Skeletal muscle satellite cell (primary cell): ENCODE measurements at regions not wholly inside any gene's neighbourhood (a gene's known extent, or its start where the extent isn't known, plus 50 kb on each side); places are given as distances from the start of the nearest gene placed in this dataset.

Experiments
- H3K27me3 ChIP-seq: 2 replicates; pipeline ENCODE4 v1.7.0; 2013; ENCODE audit warnings: low read length; ENCODE audit not compliant: control insufficient read depth, insufficient read depth
- H3K36me3 ChIP-seq: 2 replicates; pipeline ENCODE4 v1.7.0; 2013; ENCODE audit warnings: mild to moderate bottlenecking, control low read depth, low read length; ENCODE audit not compliant: insufficient read depth
- H3K4me1 ChIP-seq: 2 replicates; pipeline ENCODE4 v1.7.0; 2013; ENCODE audit warnings: low read length; ENCODE audit not compliant: control insufficient read depth, insufficient read depth
- H3K4me2 ChIP-seq: 2 replicates; pipeline ENCODE4 v1.7.0; 2013; ENCODE audit warnings: mild to moderate bottlenecking, low read length
- H3K4me3 ChIP-seq: 2 replicates; pipeline ENCODE4 v1.7.0; 2013; ENCODE audit warnings: low read length
- H3K9ac ChIP-seq: 2 replicates; pipeline ENCODE4 v1.7.0; 2013; ENCODE audit warnings: mild to moderate bottlenecking, low read depth, low read length, moderate library complexity
- H3K9me3 ChIP-seq: replicated peaks from 2 replicates; pipeline ENCODE4 v1.7.0; 2013; ENCODE audit warnings: mild to moderate bottlenecking, control low read depth, low read length

DNA sequence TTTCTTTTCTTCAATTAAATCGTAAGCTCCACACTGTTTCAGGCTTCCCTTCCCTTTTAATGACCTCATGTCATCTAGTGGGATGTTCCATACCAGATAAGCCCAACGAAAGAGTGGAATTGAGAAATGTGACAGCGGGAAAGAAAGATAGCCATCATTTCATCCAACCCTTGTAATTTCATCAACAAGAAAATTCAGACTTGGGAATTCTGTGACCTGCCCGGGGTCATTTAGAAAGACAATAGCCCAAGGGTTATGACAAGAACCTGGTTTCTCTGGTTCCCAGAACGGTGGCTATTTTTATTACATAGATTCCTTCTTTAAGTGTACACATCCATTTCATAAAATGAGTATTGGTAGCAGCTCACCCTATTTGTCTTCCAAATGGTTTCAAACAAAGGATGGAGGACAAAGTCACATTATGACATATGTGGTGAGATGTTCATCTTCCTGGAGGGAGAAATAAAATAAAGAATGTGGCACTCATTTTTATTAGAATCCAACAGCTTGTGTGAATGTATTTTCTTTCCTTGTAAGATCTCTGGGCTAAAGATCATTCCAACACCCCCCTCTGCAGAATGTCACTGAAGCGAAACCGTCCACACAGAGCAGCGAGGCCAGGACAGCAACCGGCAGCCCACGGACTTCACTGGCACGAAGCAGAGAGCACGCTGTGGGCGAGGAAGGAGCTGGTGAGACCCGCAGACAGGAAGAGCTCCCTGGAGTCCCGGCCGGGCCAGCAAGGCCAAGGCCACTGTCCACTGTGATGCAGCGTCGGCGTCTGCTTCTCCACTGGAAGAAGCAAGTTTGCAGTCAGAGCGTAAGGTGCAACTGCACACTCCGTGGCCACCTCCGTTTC lies 199.9 kb downstream of the KLF6 start:
- Histone ChIP-seq H3K27me3 (no peaks in the 10 kb centered on the region), H3K4me2 (no peak overlapping the region), H3K4me3 (no peak overlapping the region), H3K9me3 (no peaks in the 10 kb centered on the region), H3K9ac (no peak overlapping the region), H3K36me3 (no peaks in the 10 kb centered on the region), H3K4me1 (no peaks in the 10 kb centered on the region)

GRCh38 chr10:3580565-3580964 lies 204.4 kb downstream of the KLF6 start:
- no peaks in the 10 kb centered on the region for H3K27me3 ChIP-seq
- no peak overlapping the region for H3K4me2 ChIP-seq
- no peaks in the 10 kb centered on the region for H3K36me3 ChIP-seq
- H3K4me3 ChIP-seq: no peak overlapping the region
- no peak overlapping the region for H3K9ac ChIP-seq
- H3K9me3 ChIP-seq: no peaks in the 10 kb centered on the region
- H3K4me1 ChIP-seq: peaks cover 4% of the 10 kb centered on the region

GRCh38 chr10:3579845-3580244 lies 205.2 kb downstream of the KLF6 start:
- Histone ChIP-seq H3K27me3 (no peaks in the 10 kb centered on the region), H3K36me3 (no peaks in the 10 kb centered on the region), H3K4me1 (peaks cover 4% of the 10 kb centered on the region), H3K4me3 (no peak overlapping the region), H3K9ac (no peak overlapping the region), H3K4me2 (no peak overlapping the region), H3K9me3 (no peaks in the 10 kb centered on the region)

DNA sequence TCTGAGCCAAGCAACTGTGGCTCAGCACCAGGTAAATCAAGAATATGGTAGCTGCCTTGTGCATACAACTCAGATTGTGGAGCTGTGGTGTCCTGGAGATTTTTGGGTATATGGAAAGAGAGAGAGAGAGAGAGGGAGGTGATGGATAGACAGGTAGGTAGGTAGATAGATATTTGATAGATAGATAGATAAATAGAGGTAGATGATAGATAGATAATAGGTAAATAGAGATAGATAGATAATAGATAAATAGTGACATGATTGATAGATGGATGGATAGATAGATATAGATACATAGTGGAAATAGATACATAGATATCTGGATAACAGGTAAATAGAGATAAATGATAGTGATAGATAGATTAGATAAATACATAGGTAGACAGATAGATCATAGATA lies 206.3 kb downstream of the KLF6 start:
- peaks cover 4% of the 10 kb centered on the region for H3K4me1 ChIP-seq
- H3K9ac ChIP-seq: no peak overlapping the region
- H3K9me3 ChIP-seq: no peaks in the 10 kb centered on the region
- no peak overlapping the region for H3K4me2 ChIP-seq
- H3K36me3 ChIP-seq: no peaks in the 10 kb centered on the region
- H3K27me3 ChIP-seq: no peaks in the 10 kb centered on the region
- no peak overlapping the region for H3K4me3 ChIP-seq

DNA sequence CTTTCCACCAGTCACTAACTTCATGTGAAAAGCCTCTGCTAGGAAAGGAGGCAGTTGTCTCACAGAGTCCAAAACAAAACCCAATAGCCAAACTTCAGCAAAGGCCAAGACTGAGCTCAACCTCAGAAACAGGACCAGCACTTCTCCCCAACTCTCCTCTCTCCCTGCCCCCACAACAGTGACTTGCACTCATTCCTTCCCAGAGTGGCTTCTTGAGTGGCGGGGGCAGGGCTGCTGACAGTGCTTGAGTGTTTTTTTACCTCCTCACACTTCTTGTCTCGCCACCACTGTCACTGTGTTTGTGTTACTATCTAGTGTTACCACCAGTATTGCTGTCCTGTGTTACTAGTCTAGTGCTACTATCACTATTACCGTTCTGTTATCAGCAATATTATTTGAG lies 206.8 kb downstream of the KLF6 start:
- Histone ChIP-seq H3K9ac (no peak overlapping the region), H3K4me3 (no peak overlapping the region), H3K4me1 (peaks cover 4% of the 10 kb centered on the region), H3K27me3 (no peaks in the 10 kb centered on the region), H3K4me2 (no peak overlapping the region), H3K9me3 (no peaks in the 10 kb centered on the region), H3K36me3 (no peaks in the 10 kb centered on the region)

DNA sequence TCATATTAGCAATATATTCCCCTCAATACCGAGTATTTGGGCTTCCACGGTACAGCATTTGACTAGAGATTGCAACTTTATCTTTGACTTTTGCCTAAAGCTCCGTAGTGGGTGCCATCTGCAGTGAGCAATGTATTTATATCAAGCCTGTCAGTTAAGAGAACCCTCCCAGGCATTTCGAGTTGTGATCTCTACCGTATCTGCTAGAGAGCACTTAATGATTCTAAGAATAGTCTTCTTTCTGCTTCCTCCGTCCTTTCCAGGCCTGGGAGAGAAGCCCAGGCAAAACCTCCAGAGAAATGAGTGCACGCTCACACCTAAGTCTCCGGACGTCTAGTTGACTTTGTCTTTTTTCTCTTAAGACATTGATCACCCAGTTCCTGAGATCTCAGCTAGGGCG lies 210.6 kb downstream of the KLF6 start:
- Histone ChIP-seq H3K9me3 (no peaks in the 10 kb centered on the region), H3K4me2 (no peak overlapping the region), H3K36me3 (no peaks in the 10 kb centered on the region), H3K4me3 (no peak overlapping the region), H3K9ac (no peak overlapping the region), H3K4me1 (peaks cover 11% of the 10 kb centered on the region), H3K27me3 (no peaks in the 10 kb centered on the region)

DNA sequence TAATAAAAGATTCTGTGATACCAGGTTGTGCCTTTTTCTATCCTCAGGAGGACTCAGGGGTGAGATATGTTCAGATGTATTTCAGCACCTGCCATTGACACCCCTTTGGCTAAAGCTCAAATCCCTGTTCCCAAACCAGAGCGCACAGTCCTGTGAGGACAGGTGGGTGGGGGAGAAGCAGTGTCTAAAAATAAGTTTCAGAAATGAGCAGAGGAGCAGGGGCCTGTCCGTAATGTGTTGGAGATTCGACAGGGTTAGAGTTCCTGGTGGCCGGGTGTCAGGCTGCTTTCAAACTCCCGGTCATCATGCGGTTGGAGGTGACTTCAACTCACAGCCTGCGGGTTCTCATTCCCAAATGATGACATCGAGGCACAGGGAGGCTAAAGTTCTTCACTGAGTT lies 211.5 kb downstream of the KLF6 start:
- Histone ChIP-seq H3K4me3 (no peak overlapping the region), H3K9me3 (no peaks in the 10 kb centered on the region), H3K9ac (no peak overlapping the region), H3K4me1 (peaks cover 11% of the 10 kb centered on the region), H3K36me3 (no peaks in the 10 kb centered on the region), H3K27me3 (no peaks in the 10 kb centered on the region), H3K4me2 (no peak overlapping the region)

GRCh38 chr10:3571310-3571825 lies 213.6 kb downstream of the KLF6 start:
- no peak overlapping the region for H3K4me3 ChIP-seq
- H3K4me1 ChIP-seq: peaks cover 11% of the 10 kb centered on the region
- no peaks in the 10 kb centered on the region for H3K9me3 ChIP-seq
- no peak overlapping the region for H3K4me2 ChIP-seq
- H3K9ac ChIP-seq: no peak overlapping the region
- no peaks in the 10 kb centered on the region for H3K36me3 ChIP-seq
- no peaks in the 10 kb centered on the region for H3K27me3 ChIP-seq

DNA sequence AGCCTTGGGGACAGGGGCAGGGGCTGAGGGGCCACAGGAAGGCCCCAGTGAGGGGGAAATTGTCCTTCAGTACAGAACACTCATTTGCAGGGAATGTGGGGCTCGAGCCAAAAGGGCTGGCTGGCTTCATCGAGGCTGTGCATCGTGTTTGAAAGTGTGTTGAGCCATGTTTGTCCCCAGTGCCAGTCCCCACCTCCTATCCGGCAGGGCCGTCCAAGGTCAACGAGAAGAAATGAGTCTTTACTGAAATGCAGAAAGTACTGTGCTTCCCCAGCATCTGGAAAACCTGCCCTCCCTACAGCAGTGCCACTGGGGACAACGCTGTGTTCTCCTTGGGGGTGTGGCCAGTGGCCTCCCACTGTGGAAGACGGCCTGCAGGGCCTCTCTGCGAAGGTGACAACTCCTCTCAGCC lies 214.1 kb downstream of the KLF6 start:
- Histone ChIP-seq H3K27me3 (no peaks in the 10 kb centered on the region), H3K4me1 (peaks cover 7% of the 10 kb centered on the region), H3K4me2 (no peak overlapping the region), H3K36me3 (no peaks in the 10 kb centered on the region), H3K9ac (no peak overlapping the region), H3K4me3 (no peak overlapping the region), H3K9me3 (no peaks in the 10 kb centered on the region)

GRCh38 chr10:3570131-3570729 lies 214.8 kb downstream of the KLF6 start:
- Histone ChIP-seq H3K36me3 (no peaks in the 10 kb centered on the region), H3K9me3 (no peaks in the 10 kb centered on the region), H3K4me1 (peaks cover 7% of the 10 kb centered on the region), H3K4me3 (no peak overlapping the region), H3K9ac (no peak overlapping the region), H3K4me2 (no peak overlapping the region), H3K27me3 (no peaks in the 10 kb centered on the region)

GRCh38 chr10:3568983-3569382 lies 216.0 kb downstream of the KLF6 start:
- Histone ChIP-seq H3K4me3 (no peak overlapping the region), H3K9ac (no peak overlapping the region), H3K4me1 (peaks cover 7% of the 10 kb centered on the region), H3K9me3 (no peaks in the 10 kb centered on the region), H3K4me2 (no peak overlapping the region), H3K36me3 (no peaks in the 10 kb centered on the region), H3K27me3 (no peaks in the 10 kb centered on the region)

GRCh38 chr10:3568392-3568791 lies 216.6 kb downstream of the KLF6 start:
- no peaks in the 10 kb centered on the region for H3K36me3 ChIP-seq
- no peaks in the 10 kb centered on the region for H3K27me3 ChIP-seq
- H3K4me1 ChIP-seq: peaks cover 7% of the 10 kb centered on the region
- H3K9me3 ChIP-seq: no peaks in the 10 kb centered on the region
- no peak overlapping the region for H3K4me3 ChIP-seq
- H3K9ac ChIP-seq: no peak overlapping the region
- no peak overlapping the region for H3K4me2 ChIP-seq
